ENCODE measurements at regions not wholly inside any gene's neighbourhood (a gene's known extent, or its start where the extent isn't known, plus 50 kb on each side); places are given as distances from the start of the nearest gene placed in this dataset.

DNA sequence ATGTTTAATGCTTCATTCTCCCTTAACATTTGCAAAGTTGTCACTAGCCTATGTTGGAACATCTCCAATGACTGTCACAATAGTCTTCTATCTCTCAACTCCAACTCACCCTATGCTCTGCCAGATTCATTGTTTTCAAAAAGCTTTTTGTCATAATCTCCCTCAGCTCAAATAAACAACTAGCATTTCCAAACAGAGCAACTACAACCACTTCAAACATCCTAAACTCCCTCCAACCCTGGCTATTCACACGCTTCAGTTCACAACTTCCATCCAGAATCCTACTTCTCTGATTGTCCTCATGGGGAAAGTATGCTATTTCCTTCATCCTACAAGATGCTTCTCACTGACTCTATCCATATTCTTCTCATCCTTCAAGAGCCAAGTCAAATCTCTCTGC lies 139.2 kb upstream of the VRK2 start:
- H3K9me3 ChIP-seq (ENCODE audit: insufficient read depth, low read depth): no peaks in the 10 kb centered on the region
- H2AFZ ChIP-seq: peak overlapping the region; percentile 30; the same call in 1 of the 2 replicates
- H3F3A ChIP-seq (ENCODE audit: insufficient read depth, low read depth): no peaks in the 10 kb centered on the region
- H3K4me2 ChIP-seq: no peak overlapping the region
- DNase-seq: no peak
- H3K27me3 ChIP-seq (ENCODE audit: insufficient read depth, low read depth): no peaks in the 10 kb centered on the region
- H3K79me2 ChIP-seq (ENCODE audit: low read depth): no peaks in the 10 kb centered on the region
- BruUV-seq (replicated peaks): no TSS peak
- no peak overlapping the region for H3K27ac ChIP-seq
- CTCF ChIA-PET: no interaction called here
- no peaks in the 10 kb centered on the region for H3K4me1 ChIP-seq (replicated peaks; ENCODE audit: insufficient read depth)
- no peak overlapping the region for H3K4me3 ChIP-seq
- TF ChIP-seq, protein P1, sequence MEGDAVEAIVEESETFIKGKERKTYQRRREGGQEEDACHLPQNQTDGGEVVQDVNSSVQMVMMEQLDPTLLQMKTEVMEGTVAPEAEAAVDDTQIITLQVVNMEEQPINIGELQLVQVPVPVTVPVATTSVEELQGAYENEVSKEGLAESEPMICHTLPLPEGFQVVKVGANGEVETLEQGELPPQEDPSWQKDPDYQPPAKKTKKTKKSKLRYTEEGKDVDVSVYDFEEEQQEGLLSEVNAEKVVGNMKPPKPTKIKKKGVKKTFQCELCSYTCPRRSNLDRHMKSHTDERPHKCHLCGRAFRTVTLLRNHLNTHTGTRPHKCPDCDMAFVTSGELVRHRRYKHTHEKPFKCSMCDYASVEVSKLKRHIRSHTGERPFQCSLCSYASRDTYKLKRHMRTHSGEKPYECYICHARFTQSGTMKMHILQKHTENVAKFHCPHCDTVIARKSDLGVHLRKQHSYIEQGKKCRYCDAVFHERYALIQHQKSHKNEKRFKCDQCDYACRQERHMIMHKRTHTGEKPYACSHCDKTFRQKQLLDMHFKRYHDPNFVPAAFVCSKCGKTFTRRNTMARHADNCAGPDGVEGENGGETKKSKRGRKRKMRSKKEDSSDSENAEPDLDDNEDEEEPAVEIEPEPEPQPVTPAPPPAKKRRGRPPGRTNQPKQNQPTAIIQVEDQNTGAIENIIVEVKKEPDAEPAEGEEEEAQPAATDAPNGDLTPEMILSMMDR (conservative IDR thresholded peaks at IDR 0.05): no peak
- TF ChIP-seq EZH2 (IDR thresholded peaks at IDR 0.05; ENCODE audit: low read depth): no peak
- intact Hi-C loops (cut with micrococcal nuclease; ENCODE audit: unreplicated experiment): loop anchor here (2.0 to 5.0 kb wide), 3 partner anchors 140 to 200 kb away; partner anchors contain the start of gene VRK2
- no peaks in the 10 kb centered on the region for H4K20me1 ChIP-seq (ENCODE audit: insufficient read depth)
- H3K9me2 ChIP-seq (ENCODE audit: insufficient read depth): no peaks in the 10 kb centered on the region; the same call in 1 of the 2 replicates
- POLR2A ChIA-PET (ENCODE audit: unreplicated experiment): no interaction called here
- H3K36me3 ChIP-seq (ENCODE audit: low read depth): no peaks in the 10 kb centered on the region

DNA sequence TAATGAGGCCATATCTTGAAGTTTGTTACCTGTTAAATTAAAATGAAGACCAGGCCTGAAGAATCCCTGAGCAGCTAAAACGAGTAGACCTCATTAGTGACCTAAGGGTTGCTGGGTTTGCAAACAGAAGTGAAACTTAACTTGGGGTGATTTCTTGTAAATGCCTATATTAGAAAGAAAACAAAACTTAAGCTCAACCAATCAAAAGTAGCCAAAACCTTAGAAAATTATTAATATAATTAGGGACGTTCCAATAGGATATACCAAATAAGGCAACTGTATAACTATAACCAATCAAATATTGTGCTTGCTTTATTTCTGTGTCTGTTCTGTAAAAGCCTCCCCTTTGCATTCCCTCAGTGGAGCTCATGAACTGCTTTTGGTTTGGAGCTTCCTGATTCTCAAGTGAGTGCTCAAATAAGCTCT lies 137.9 kb upstream of the VRK2 start:
- Histone ChIP-seq H4K20me1 (ENCODE audit: insufficient read depth) (no peaks in the 10 kb centered on the region), H3K9me3 (ENCODE audit: insufficient read depth, low read depth) (no peaks in the 10 kb centered on the region), H3K27me3 (ENCODE audit: insufficient read depth, low read depth) (no peaks in the 10 kb centered on the region), H3K4me1 (replicated peaks; ENCODE audit: insufficient read depth) (no peaks in the 10 kb centered on the region), H3K79me2 (ENCODE audit: low read depth) (no peaks in the 10 kb centered on the region), H3K9me2 (ENCODE audit: insufficient read depth) (no peaks in the 10 kb centered on the region; the same call in 1 of the 2 replicates), H3F3A (ENCODE audit: insufficient read depth, low read depth) (no peaks in the 10 kb centered on the region), H2AFZ (no peak overlapping the region), H3K27ac (no peak overlapping the region), H3K4me3 (no peak overlapping the region), H3K4me2 (no peak overlapping the region), H3K36me3 (ENCODE audit: low read depth) (no peaks in the 10 kb centered on the region)
- DNase-seq: no peak
- BruUV-seq (replicated peaks): no TSS peak
- ChIA-PET POLR2A (ENCODE audit: unreplicated experiment) (no interaction called here), CTCF (interaction anchor here (0.6 kb wide), 1 partner anchor 497 kb away, joined by 4 read pairs; no protein-coding TSS in a partner anchor)
- intact Hi-C loops (cut with micrococcal nuclease; ENCODE audit: unreplicated experiment): loop anchor here (5.0 kb wide), 2 partner anchors 139 to 199 kb away; partner anchors contain the start of gene VRK2
- TF ChIP-seq EZH2 (IDR thresholded peaks at IDR 0.05; ENCODE audit: low read depth): no peak
- TF ChIP-seq, protein P1 (conservative IDR thresholded peaks at IDR 0.05): no peak

DNA sequence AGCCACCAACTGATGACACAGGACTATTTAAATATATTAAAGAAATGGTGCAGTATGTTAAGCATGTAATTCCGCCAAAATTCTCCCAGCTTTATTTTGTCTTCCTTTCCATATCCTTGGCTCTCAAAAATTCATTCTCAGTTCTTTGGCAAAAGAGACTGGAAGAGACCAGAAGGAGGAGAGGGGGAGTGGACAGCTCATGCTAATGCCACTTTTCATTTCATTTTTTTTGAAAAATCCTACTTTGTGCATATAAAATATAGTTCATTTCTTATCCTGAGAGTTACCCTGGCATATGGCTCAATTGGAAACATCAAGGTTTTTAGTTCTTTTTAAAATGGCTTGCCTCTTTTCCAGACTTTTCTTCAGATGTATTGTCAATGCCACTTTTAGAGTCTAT lies 128.5 kb upstream of the VRK2 start:
- Histone ChIP-seq H2AFZ (no peak overlapping the region), H3K4me2 (no peak overlapping the region), H3K27ac (no peak overlapping the region), H3K36me3 (ENCODE audit: low read depth) (no peaks in the 10 kb centered on the region), H3K27me3 (ENCODE audit: insufficient read depth, low read depth) (no peaks in the 10 kb centered on the region), H3K9me3 (ENCODE audit: insufficient read depth, low read depth) (0 out of 2 replicates have a peak, but pooled peaks cover 3% of the 10 kb centered on the region), H4K20me1 (ENCODE audit: insufficient read depth) (no peaks in the 10 kb centered on the region), H3K4me1 (replicated peaks; ENCODE audit: insufficient read depth) (no peaks in the 10 kb centered on the region), H3K79me2 (ENCODE audit: low read depth) (no peaks in the 10 kb centered on the region), H3K4me3 (no peak overlapping the region), H3F3A (ENCODE audit: insufficient read depth, low read depth) (no peaks in the 10 kb centered on the region), H3K9me2 (ENCODE audit: insufficient read depth) (0 out of 2 replicates have a peak, but pooled peaks cover 5% of the 10 kb centered on the region)
- TF ChIP-seq EZH2 (IDR thresholded peaks at IDR 0.05; ENCODE audit: low read depth): no peak
- TF ChIP-seq, protein P1 (conservative IDR thresholded peaks at IDR 0.05): no peak
- POLR2A ChIA-PET (ENCODE audit: unreplicated experiment): no interaction called here
- intact Hi-C loops (cut with micrococcal nuclease; ENCODE audit: unreplicated experiment): no loop called here
- BruUV-seq (replicated peaks): no TSS peak
- CTCF ChIA-PET: interaction anchor here (0.5 kb wide), 1 partner anchor 8 kb away, joined by 3 read pairs; no protein-coding TSS in a partner anchor
- DNase-seq: no peak

All from PC-9 (cell line).